NCI-H2227 (cell line): ENCODE measurements at regions not wholly inside any gene's neighbourhood (a gene's known extent, or its start where the extent isn't known, plus 50 kb on each side); places are given as distances from the start of the nearest gene placed in this dataset.
"Not testable (repeated sequence)": the region's sequence is repeated elsewhere in the genome, so short reads cannot be mapped to it uniquely, and the experiment has no call there.

Source experiments
- DNase-seq: peaks from one replicate; lab custom pipeline; 2025; ENCODE audit not compliant: unreplicated experiment; lab: John Stamatoyannopoulos, UW

GRCh38 chr19:28314756-28315155, 898.2 kb downstream of the UQCRFS1 start:
- no peak for DNase-seq

DNA sequence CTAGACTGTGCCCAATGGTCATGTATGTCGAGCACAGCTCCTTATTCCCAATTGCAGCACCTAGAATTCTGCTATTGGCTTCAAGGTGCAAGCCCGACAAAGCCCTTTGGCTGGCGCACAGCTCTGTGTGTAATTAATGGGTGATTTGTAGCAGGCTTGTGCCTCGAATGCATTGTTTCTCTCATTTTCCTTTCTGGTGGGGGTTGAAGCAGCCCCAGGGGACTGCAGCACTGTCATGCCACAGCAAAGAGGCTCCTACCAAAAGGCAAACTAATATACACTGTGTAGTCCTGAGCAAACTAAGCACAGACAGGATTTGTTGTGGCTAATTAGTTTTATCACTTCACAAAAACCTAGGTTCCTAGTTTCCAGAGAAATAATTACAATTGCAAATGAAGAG, 898.7 kb downstream of the UQCRFS1 start:
- DNase-seq, result no peak

DNA sequence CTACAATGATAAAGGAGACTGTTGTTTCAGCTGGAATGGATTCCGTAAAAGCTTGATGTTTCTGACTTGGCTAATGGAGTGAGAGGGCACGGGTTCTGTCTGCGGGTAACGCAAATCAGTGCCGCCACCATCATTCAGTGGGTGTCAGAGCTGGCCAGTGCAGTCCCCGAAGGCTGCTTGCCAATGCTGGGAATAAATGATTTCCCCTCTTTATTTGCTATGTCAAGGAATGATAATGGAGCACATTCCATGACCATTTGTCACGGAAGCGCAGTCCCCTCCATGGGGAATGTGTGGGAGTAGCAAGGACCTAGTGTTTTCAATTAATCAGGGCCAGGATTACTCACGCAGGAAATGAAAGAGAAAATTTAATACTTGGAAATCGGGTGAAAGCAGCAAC, 899.3 kb downstream of the UQCRFS1 start:
- DNase-seq, result no peak

DNA sequence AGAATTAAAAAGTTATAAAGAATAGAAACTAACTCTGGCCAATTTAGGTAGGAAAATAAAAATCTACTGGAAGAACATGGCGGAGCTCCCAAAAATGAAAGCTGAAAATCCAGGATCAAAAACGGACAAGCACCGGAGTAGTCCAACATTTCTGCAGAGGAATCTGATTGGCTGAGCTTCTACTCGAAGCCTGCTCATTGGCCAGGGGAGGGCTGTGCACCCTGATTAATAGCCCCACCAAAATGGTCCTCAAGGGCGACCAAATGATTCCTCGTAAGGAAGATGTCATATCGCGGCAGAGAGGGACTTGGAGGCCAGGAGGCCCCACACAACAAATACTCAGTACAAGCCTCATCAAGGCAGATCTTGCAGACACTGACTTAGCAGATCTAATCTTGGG, 900.7 kb downstream of the UQCRFS1 start:
- no peak for DNase-seq

GRCh38 chr19:28310829-28311228, 902.1 kb downstream of the UQCRFS1 start:
- not testable (repeated sequence) for DNase-seq

DNA sequence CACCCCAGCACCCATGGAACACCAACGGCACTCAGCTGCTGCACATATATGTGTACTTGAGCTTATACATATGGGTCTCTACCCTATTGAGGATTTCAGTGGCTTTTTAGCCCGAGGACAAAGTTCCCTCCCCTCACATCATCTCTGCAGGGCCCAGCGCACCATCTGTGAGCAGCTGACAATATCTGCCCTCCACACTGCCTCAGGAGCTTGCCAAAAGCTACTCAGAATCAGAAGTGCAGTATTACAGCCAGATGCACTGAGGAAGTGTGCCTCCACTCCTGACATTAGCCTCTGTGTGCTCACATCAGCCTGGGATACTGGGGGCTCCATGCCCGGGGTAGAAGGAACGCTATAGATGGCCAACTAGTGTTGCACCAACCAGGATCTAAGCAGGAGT, 903.9 kb downstream of the UQCRFS1 start:
- no peak for DNase-seq

GRCh38 chr19:28307963-28308362, 905.0 kb downstream of the UQCRFS1 start:
- DNase-seq, result no peak

- no peak for DNase-seq
Observed at GRCh38 chr19:28307487-28307886, 905.5 kb downstream of the UQCRFS1 start.

GRCh38 chr19:28305513-28305912, 907.4 kb downstream of the UQCRFS1 start:
- DNase-seq, result no peak

DNA sequence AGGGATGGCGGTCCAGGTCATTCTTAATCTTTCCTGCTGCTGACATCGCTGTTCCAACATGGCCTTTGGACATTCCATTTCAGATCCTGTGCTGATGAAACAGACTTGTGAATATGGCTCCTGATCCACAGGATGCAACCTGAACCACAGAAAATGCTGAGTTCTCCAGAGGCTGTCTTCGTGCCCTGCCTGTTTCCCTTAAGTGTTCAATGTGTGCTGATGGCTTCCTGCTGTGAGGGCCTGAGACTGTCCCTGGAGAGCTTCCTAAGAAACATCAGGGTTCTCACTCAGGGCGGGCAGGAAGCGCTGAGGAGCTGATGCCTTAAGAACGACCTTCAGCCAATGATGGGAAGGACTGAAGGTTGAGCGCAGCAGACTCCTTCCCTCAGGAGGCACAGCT, 909.4 kb downstream of the UQCRFS1 start:
- DNase-seq, result no peak

GRCh38 chr19:28301961-28302360, 911.0 kb downstream of the UQCRFS1 start:
- no peak for DNase-seq

DNA sequence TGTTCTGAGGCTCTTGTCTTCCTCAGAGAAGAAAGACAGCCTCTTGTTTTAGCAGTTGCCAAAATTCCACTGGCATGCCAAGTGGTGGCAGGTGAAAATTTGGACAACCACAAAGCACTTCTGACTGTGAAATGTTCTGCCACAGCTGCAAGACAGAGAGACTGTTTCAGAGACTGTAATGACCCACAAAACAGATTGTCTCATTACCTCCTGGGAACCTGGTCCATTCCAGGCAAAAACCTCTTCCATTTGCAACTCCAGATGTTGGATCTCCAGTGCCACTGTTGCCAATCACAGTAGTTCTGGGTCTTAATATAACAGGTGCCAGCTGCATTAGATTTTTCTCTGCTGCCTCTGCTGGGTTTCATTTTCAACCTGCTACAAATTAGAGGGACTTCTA, 911.5 kb downstream of the UQCRFS1 start:
- no peak for DNase-seq

DNA sequence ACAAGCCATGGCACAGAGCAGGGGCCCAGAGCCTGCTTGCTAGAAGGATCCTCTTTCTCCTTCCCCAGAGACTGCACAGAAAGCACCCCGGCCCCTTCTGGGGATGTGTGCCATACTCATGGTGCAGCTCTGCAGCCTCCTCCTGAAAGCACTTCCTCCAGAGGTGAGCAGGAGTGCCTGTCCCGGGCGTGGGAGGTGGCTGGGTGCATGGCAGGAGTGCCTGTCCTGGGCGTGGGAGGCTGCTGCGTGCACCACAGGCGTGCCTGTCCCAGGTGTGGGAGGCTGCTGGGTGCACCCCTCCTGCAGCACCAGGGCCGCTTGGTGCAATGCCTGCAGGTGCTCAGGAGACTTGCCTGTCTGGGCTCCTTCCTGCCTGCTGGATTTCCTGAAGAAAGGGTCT, 913.3 kb downstream of the UQCRFS1 start:
- DNase-seq, result no peak

GRCh38 chr19:28297586-28298157, 915.3 kb downstream of the UQCRFS1 start:
- DNase-seq, result no peak

- DNase-seq, result no peak
Observed at GRCh38 chr19:28297036-28297435, 915.9 kb downstream of the UQCRFS1 start.

- DNase-seq, result no peak
Observed at GRCh38 chr19:28296506-28296905, 916.4 kb downstream of the UQCRFS1 start.

- not testable (repeated sequence) for DNase-seq
Observed at GRCh38 chr19:28294975-28295374, 918.0 kb downstream of the UQCRFS1 start.

GRCh38 chr19:28294395-28294794, 918.6 kb downstream of the UQCRFS1 start:
- DNase-seq, result no peak

DNA sequence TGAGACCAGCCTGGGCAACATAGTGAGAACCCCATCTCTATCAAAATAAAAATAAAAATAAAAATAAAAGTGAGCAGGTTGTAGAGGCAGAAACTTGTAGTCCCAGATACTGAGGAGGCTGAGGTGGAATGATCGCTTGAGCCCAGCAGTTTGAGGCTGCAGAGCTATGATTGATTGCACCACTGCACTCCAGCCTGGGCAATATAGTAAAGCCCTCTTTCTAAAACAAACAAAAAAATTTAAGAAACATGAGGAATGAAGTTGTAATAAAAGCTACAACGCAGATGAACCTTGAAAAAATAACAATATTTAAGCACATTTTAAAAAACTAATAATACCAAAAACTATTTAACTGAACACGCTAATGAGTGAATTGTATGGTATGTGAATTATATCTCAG, 919.3 kb downstream of the UQCRFS1 start:
- DNase-seq, result no peak

- no peak for DNase-seq
Observed at GRCh38 chr19:28292822-28293500, 920.0 kb downstream of the UQCRFS1 start.

DNA sequence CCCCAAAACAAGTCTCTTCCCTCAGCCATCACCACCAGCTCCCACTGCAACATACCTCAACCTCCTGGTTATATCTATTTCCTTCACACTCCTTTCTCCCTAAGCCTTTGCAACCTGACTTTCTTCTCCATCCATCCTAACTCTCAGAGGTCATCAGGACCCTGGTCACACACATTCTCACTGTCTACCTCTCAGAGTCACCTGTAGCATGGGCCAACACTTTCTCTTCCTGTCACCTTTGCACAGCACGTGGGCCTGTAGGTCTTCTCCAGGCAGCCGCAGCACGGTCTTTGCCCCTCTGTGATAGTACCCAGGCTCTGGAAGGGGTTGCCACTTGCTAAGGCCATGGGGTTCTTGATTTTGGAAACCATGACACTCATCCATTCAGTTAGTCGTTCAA, 921.1 kb downstream of the UQCRFS1 start:
- DNase-seq, result no peak

GRCh38 chr19:28290963-28291657, 921.8 kb downstream of the UQCRFS1 start:
- DNase-seq, result peak; percentile 57
